HG03103 (cell line): ENCODE measurements at regions not wholly inside any gene's neighbourhood (a gene's known extent, or its start where the extent isn't known, plus 50 kb on each side); places are given as distances from the start of the nearest gene placed in this dataset.

Experiments
- ATAC-seq: cut with Tn5 transposase; IDR thresholded peaks from one replicate; pipeline ENCODE4 v1.9.1; 2021; ENCODE audit warnings: low read depth; ENCODE audit not compliant: unreplicated experiment

- no peak for ATAC-seq
These were observed 152.1 kb upstream of the CELF4 start for GRCh38 chr18:37717656-37718055.

GRCh38 chr18:37717098-37717497 is 151.5 kb upstream of the CELF4 start:
- no peak for ATAC-seq

- no peak for ATAC-seq
These were observed 150.6 kb upstream of the CELF4 start for GRCh38 chr18:37716106-37716735.

GRCh38 chr18:37714691-37715090 is 149.1 kb upstream of the CELF4 start:
- ATAC-seq = no peak

GRCh38 chr18:37712776-37713175 is 147.2 kb upstream of the CELF4 start:
- ATAC-seq = no peak

- ATAC-seq = no peak
These were observed 146.3 kb upstream of the CELF4 start for GRCh38 chr18:37711766-37712505.

- no peak for ATAC-seq
These were observed 145.1 kb upstream of the CELF4 start for GRCh38 chr18:37710726-37711125.

- no peak for ATAC-seq
These were observed 144.1 kb upstream of the CELF4 start for GRCh38 chr18:37709740-37710139.

GRCh38 chr18:37705016-37705415 is 139.4 kb upstream of the CELF4 start:
- ATAC-seq = no peak

GRCh38 chr18:37702841-37703240 is 137.2 kb upstream of the CELF4 start:
- ATAC-seq = no peak

GRCh38 chr18:37701967-37702366 is 136.4 kb upstream of the CELF4 start:
- ATAC-seq = no peak

- ATAC-seq = no peak
These were observed 133.0 kb upstream of the CELF4 start for GRCh38 chr18:37698508-37699040.

GRCh38 chr18:37694516-37694915 is 128.9 kb upstream of the CELF4 start:
- ATAC-seq = no peak

- ATAC-seq = no peak
These were observed 125.6 kb upstream of the CELF4 start for GRCh38 chr18:37691162-37691561.

- no peak for ATAC-seq
These were observed 124.2 kb upstream of the CELF4 start for GRCh38 chr18:37689841-37690240.

GRCh38 chr18:37684590-37684989 is 119.0 kb upstream of the CELF4 start:
- no peak for ATAC-seq

- no peak for ATAC-seq
These were observed 118.6 kb upstream of the CELF4 start for GRCh38 chr18:37684183-37684582.

- no peak for ATAC-seq
These were observed 115.3 kb upstream of the CELF4 start for GRCh38 chr18:37680911-37681310.

GRCh38 chr18:37676276-37676675 is 110.7 kb upstream of the CELF4 start:
- no peak for ATAC-seq

- no peak for ATAC-seq
These were observed 110.1 kb upstream of the CELF4 start for GRCh38 chr18:37675699-37676098.

- no peak for ATAC-seq
These were observed 109.0 kb upstream of the CELF4 start for GRCh38 chr18:37674570-37674969.

GRCh38 chr18:37673671-37674070 is 108.1 kb upstream of the CELF4 start:
- ATAC-seq = no peak
